Retinal pigment epithelial cell (primary cell): ENCODE measurements at regions not wholly inside any gene's neighbourhood (a gene's known extent, or its start where the extent isn't known, plus 50 kb on each side); places are given as distances from the start of the nearest gene placed in this dataset.
"Not testable (repeated sequence)": the region's sequence is repeated elsewhere in the genome, so short reads cannot be mapped to it uniquely, and the experiment has no call there.

Source experiments
- DNase-seq: peaks from one replicate; pipeline ENCODE4 v3.0.0-alpha.2; 2010; ENCODE audit warnings: low read depth
- H3K4me3 ChIP-seq: 2 replicates; pipeline ENCODE4 v1.5.1; 2011; ENCODE audit warnings: mild to moderate bottlenecking, low read length, control low read depth, moderate library complexity
- CTCF ChIP-seq: conservative IDR thresholded peaks from 2 replicates; pipeline ENCODE4 v1.5.1; 2011; ENCODE audit warnings: low read depth, low read length, control low read depth, inconsistent platforms

GRCh38 chr17:71578446-71578845 lies 542.4 kb upstream of the SOX9 start:
- no peak for DNase-seq
- no peak overlapping the region for H3K4me3 ChIP-seq
- no peak for TF ChIP-seq CTCF

- H3K4me3 ChIP-seq: no peak overlapping the region
- DNase-seq: no peak
- no peak for TF ChIP-seq CTCF
Measured at GRCh38 chr17:71580220-71580619, 540.6 kb upstream of the SOX9 start.

GRCh38 chr17:71585540-71585939 lies 535.3 kb upstream of the SOX9 start:
- no peak overlapping the region for H3K4me3 ChIP-seq
- no peak for DNase-seq
- no peak for TF ChIP-seq CTCF

GRCh38 chr17:71592431-71592830 lies 528.4 kb upstream of the SOX9 start:
- no peak overlapping the region for H3K4me3 ChIP-seq
- no peak for TF ChIP-seq CTCF
- DNase-seq: no peak

GRCh38 chr17:71593078-71593477 lies 527.7 kb upstream of the SOX9 start:
- no peak for DNase-seq
- H3K4me3 ChIP-seq: no peak overlapping the region
- TF ChIP-seq CTCF: no peak

- DNase-seq, H3K4me3 ChIP-seq: not testable (repeated sequence)
Measured at GRCh38 chr17:71599583-71599982, 521.2 kb upstream of the SOX9 start.

- TF ChIP-seq CTCF: no peak
- no peak overlapping the region for H3K4me3 ChIP-seq
- DNase-seq: no peak
Measured at GRCh38 chr17:71600137-71600789, 520.6 kb upstream of the SOX9 start.
